WI38 (cell line): ENCODE measurements at regions not wholly inside any gene's neighbourhood (a gene's known extent, or its start where the extent isn't known, plus 50 kb on each side); places are given as distances from the start of the nearest gene placed in this dataset.

Experiments
- H3K4me3 ChIP-seq: 2 replicates; pipeline ENCODE4 v1.5.1; 2011; ENCODE audit warnings: low read depth, mild to moderate bottlenecking, control low read depth, low read length
- CTCF ChIP-seq: IDR thresholded peaks from 2 replicates; pipeline ENCODE4 v1.5.1; 2012; ENCODE audit warnings: low read depth, mild to moderate bottlenecking, control low read depth, low read length

GRCh38 chr7:19248681-19249080 is 103.5 kb upstream of the FERD3L start:
- no peak for TF ChIP-seq CTCF
- no peak overlapping the region for H3K4me3 ChIP-seq

- no peak overlapping the region for H3K4me3 ChIP-seq
Observed at GRCh38 chr7:19248115-19248514, 102.9 kb upstream of the FERD3L start.

GRCh38 chr7:19247017-19247416 is 101.8 kb upstream of the FERD3L start:
- TF ChIP-seq CTCF: no peak
- H3K4me3 ChIP-seq: no peak overlapping the region

More at GRCh38 chr7:19248115-19248514, 102.9 kb upstream of the FERD3L start:
- TF ChIP-seq CTCF: no peak

- no peak overlapping the region for H3K4me3 ChIP-seq
- TF ChIP-seq CTCF: no peak
Observed at GRCh38 chr7:19242246-19242645, 97.0 kb upstream of the FERD3L start.

GRCh38 chr7:19239951-19240350 is 94.7 kb upstream of the FERD3L start:
- no peak for TF ChIP-seq CTCF
- no peak overlapping the region for H3K4me3 ChIP-seq

GRCh38 chr7:19235680-19236079 is 90.5 kb upstream of the FERD3L start:
- no peak for TF ChIP-seq CTCF
- no peak overlapping the region for H3K4me3 ChIP-seq

- no peak overlapping the region for H3K4me3 ChIP-seq
- no peak for TF ChIP-seq CTCF
Observed at GRCh38 chr7:19224951-19225350, 79.7 kb upstream of the FERD3L start.

GRCh38 chr7:19215412-19215811 is 70.2 kb upstream of the FERD3L start:
- no peak overlapping the region for H3K4me3 ChIP-seq
- TF ChIP-seq CTCF: no peak
